OCI-LY3 (cell line): ENCODE measurements at regions not wholly inside any gene's neighbourhood (a gene's known extent, or its start where the extent isn't known, plus 50 kb on each side); places are given as distances from the start of the nearest gene placed in this dataset.

Source experiments
- CTCF ChIP-seq: fragments of 200-600, 300-600 bp; sonication (generic); IDR thresholded peaks from 2 replicates; pipeline ENCODE4 v1.5.1; 2014; ENCODE audit warnings: antibody characterized with exemption, low read length, low read depth
- EZH2phosphoT487 ChIP-seq: fragments of 200-600 bp; shearing (Covaris generic); IDR thresholded peaks from 2 replicates; pipeline ENCODE4 v1.6.1; 2018; ENCODE audit warnings: antibody characterized with exemption, mixed run types, low read depth

GRCh38 chr1:4877426-4877825, 223.0 kb downstream of the AJAP1 start:
- TF ChIP-seq CTCF (no peak), EZH2phosphoT487 (no peak)
